Endothelial cell of umbilical vein (primary cell): ENCODE measurements at regions not wholly inside any gene's neighbourhood (a gene's known extent, or its start where the extent isn't known, plus 50 kb on each side); places are given as distances from the start of the nearest gene placed in this dataset.

Source experiments
- CTCF ChIP-seq, 2 donors: IDR thresholded peaks; 1 replicate in 1 of 2; 2 replicates in 1 of 2; pipeline ENCODE4 v1.5.1; 2011; ENCODE audit warnings: low read length in 2 of 2, mild to moderate bottlenecking in 2 of 2, moderate library complexity in 2 of 2, control low read depth in 1 of 2, inconsistent platforms in 1 of 2, low read depth in 1 of 2; ENCODE audit not compliant: insufficient read depth in 1 of 2; ENCODE audit errors: extremely low read depth in 1 of 2
- EZH2 ChIP-seq: IDR thresholded peaks from 2 replicates; pipeline ENCODE4 v1.6.1; 2012; ENCODE audit warnings: borderline replicate concordance, low read depth, mild to moderate bottlenecking, moderate library complexity, low read length, inconsistent platforms; ENCODE audit not compliant: severe bottlenecking

DNA sequence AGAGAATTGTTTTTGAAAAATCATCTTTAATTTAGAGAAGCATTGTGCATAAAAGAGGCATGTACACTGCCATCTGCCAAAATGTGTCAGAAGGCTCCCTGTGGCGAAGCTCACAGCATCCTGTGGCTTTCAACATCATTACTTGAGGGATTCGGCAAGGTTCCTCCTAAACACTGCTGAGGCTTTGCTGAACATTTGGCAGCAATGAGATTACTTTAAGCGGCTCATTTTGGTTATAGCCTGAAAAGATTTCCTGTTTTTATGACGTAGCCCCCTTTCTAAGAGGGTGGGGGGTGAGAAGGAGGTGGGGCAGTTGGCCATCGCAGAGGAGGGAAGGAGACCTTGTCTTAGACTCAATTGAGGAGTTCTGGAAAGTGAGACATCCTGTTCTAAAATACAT lies 469.4 kb downstream of the RASEF start:
- TF ChIP-seq CTCF (IDR thresholded peaks at IDR 0.05; ENCODE audit: extremely low read depth in 1 of 2, insufficient read depth in 1 of 2, low read depth in 1 of 2, low read length in 2 of 2) = no peak
- no peak for TF ChIP-seq EZH2
